ENCODE measurements at regions not wholly inside any gene's neighbourhood (a gene's known extent, or its start where the extent isn't known, plus 50 kb on each side); places are given as distances from the start of the nearest gene placed in this dataset.

DNA sequence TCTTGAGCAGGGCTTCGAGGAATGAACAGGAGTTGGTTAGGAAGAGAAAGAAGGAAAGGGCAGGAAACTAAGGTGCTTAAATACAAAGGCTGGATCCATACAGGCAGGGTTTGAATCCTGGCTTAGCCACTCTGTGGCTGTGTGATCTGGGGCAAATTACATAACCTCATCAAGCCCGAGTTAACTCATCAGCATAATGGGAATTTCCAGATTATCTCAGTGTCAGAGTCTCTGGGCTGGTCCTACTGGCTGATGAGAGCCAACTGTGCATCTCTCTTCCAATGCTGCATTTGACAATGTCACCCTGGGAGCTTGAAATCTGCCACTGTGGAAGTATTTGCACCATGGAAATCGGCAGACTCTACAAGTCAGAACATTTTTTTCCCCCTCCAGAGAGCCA lies 83.8 kb upstream of the SLC6A6 start:
- TF ChIP-seq ZNF8 (CRISPR knock-in tag; IDR thresholded peaks at IDR 0.05) (no peak), ZFP3 (CRISPR knock-in tag; IDR thresholded peaks at IDR 0.05) (peak; percentile 71; the same call in 1 of the 2 replicates)
- no peak for ATAC-seq

- no peak for TF ChIP-seq RARB (CRISPR knock-in tag; IDR thresholded peaks at IDR 0.05)
- ATAC-seq = peak; percentile 94
These were observed 82.7 kb upstream of the SLC6A6 start for GRCh38 chr3:14319654-14320182.

GRCh38 chr3:14320219-14320618 lies 82.2 kb upstream of the SLC6A6 start:
- TF ChIP-seq GLIS3 (CRISPR knock-in tag; IDR thresholded peaks at IDR 0.05) (no peak), ZC3H10 (CRISPR knock-in tag; IDR thresholded peaks at IDR 0.05) (no peak), PATZ1 (CRISPR knock-in tag; IDR thresholded peaks at IDR 0.05; ENCODE audit: borderline replicate concordance) (no peak), TSHZ2 (CRISPR knock-in tag; IDR thresholded peaks at IDR 0.05) (no peak), CSDC2 (CRISPR knock-in tag; IDR thresholded peaks at IDR 0.05) (no peak), POU6F1 (CRISPR knock-in tag; IDR thresholded peaks at IDR 0.05; ENCODE audit: borderline replicate concordance, low read depth) (no peak), RARB (CRISPR knock-in tag; IDR thresholded peaks at IDR 0.05) (no peak), PPARA (CRISPR knock-in tag; IDR thresholded peaks at IDR 0.05; ENCODE audit: borderline replicate concordance) (no peak), ZFP3 (CRISPR knock-in tag; IDR thresholded peaks at IDR 0.05) (no peak), TOX (CRISPR knock-in tag; IDR thresholded peaks at IDR 0.05; ENCODE audit: borderline replicate concordance) (no peak)
- ATAC-seq = no peak

- TF ChIP-seq ZNF70 (CRISPR knock-in tag; IDR thresholded peaks at IDR 0.05) (no peak), ESRRG (CRISPR knock-in tag; IDR thresholded peaks at IDR 0.05) (no peak), ZC3H10 (CRISPR knock-in tag; IDR thresholded peaks at IDR 0.05) (no peak), ZFP30 (CRISPR knock-in tag; IDR thresholded peaks at IDR 0.05) (no peak), OSR1 (CRISPR knock-in tag; IDR thresholded peaks at IDR 0.05) (no peak), GLIS3 (CRISPR knock-in tag; IDR thresholded peaks at IDR 0.05) (no peak), CSRNP3 (CRISPR knock-in tag; IDR thresholded peaks at IDR 0.05) (no peak), TOX (CRISPR knock-in tag; IDR thresholded peaks at IDR 0.05; ENCODE audit: borderline replicate concordance) (no peak), ARNTL (CRISPR knock-in tag; IDR thresholded peaks at IDR 0.05; ENCODE audit: borderline replicate concordance, low read depth) (no peak), CSDC2 (CRISPR knock-in tag; IDR thresholded peaks at IDR 0.05) (no peak), TCF4 (CRISPR knock-in tag; IDR thresholded peaks at IDR 0.05; ENCODE audit: borderline replicate concordance) (no peak), POU6F1 (CRISPR knock-in tag; IDR thresholded peaks at IDR 0.05; ENCODE audit: borderline replicate concordance, low read depth) (no peak), ISL1 (CRISPR knock-in tag; IDR thresholded peaks at IDR 0.05) (no peak), ZNF8 (CRISPR knock-in tag; IDR thresholded peaks at IDR 0.05) (no peak), PATZ1 (CRISPR knock-in tag; IDR thresholded peaks at IDR 0.05; ENCODE audit: borderline replicate concordance) (no peak), ZFP3 (CRISPR knock-in tag; IDR thresholded peaks at IDR 0.05) (no peak), BACH2 (CRISPR knock-in tag; IDR thresholded peaks at IDR 0.05; ENCODE audit: borderline replicate concordance) (no peak), RARB (CRISPR knock-in tag; IDR thresholded peaks at IDR 0.05) (no peak)
- TF ChIP-seq, protein P1, sequence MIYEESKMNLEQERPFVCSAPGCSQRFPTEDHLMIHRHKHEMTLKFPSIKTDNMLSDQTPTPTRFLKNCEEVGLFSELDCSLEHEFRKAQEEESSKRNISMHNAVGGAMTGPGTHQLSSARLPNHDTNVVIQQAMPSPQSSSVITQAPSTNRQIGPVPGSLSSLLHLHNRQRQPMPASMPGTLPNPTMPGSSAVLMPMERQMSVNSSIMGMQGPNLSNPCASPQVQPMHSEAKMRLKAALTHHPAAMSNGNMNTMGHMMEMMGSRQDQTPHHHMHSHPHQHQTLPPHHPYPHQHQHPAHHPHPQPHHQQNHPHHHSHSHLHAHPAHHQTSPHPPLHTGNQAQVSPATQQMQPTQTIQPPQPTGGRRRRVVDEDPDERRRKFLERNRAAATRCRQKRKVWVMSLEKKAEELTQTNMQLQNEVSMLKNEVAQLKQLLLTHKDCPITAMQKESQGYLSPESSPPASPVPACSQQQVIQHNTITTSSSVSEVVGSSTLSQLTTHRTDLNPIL (CRISPR knock-in tag; IDR thresholded peaks at IDR 0.05; ENCODE audit: low read depth) = no peak
- no peak for ATAC-seq
These were observed 80.4 kb upstream of the SLC6A6 start for GRCh38 chr3:14322001-14322400.

All from SK-N-SH treated with all-trans-retinoic acid at 6 μM for 48 hours (cell line).